Fibroblast of lung (primary cell): ENCODE measurements at regions not wholly inside any gene's neighbourhood (a gene's known extent, or its start where the extent isn't known, plus 50 kb on each side); places are given as distances from the start of the nearest gene placed in this dataset.
A peak's percentile ranks its signal among the peaks of the same experiment; 100 is the strongest.
"Not testable (repeated sequence)": the region's sequence is repeated elsewhere in the genome, so short reads cannot be mapped to it uniquely, and the experiment has no call there.

Experiments used
- DNase-seq, 2 donors: peaks; one replicate each; pipeline versions ENCODE4 v3.0.0 to v3.0.0-alpha.2; 2010; ENCODE audit warnings: low read depth in 2 of 2
- H2AFZ ChIP-seq: 2 replicates; pipeline ENCODE4 v1.5.1; 2012; ENCODE audit warnings: low read length, control low read depth, inconsistent platforms
- H3K27ac ChIP-seq: 2 replicates; pipeline ENCODE4 v1.5.1; 2011; ENCODE audit warnings: low read length, control low read depth; ENCODE audit not compliant: insufficient read depth
- H3K27me3 ChIP-seq: 2 replicates; pipeline ENCODE4 v1.5.1; 2011; ENCODE audit warnings: mild to moderate bottlenecking, low read length; ENCODE audit not compliant: control insufficient read depth, insufficient read depth
- H3K36me3 ChIP-seq: 2 replicates; pipeline ENCODE4 v1.5.1; 2011; ENCODE audit warnings: low read length; ENCODE audit not compliant: control insufficient read depth, insufficient read depth
- H3K4me1 ChIP-seq: 2 replicates; pipeline ENCODE4 v1.5.1; 2011; ENCODE audit warnings: low read length; ENCODE audit not compliant: control insufficient read depth, insufficient read depth; ENCODE audit errors: extremely low read depth
- H3K4me2 ChIP-seq: 2 replicates; pipeline ENCODE4 v1.5.1; 2011; ENCODE audit warnings: low read length, control low read depth; ENCODE audit not compliant: insufficient read depth; ENCODE audit errors: extremely low read depth
- H3K4me3 ChIP-seq, 4 experiments: fragments of 200-600 bp in 1 of 4; sonication (generic) in 1 of 4; replicated peaks in 1 of 4; 2 replicates each; pipeline ENCODE4 v1.5.1; 2011 to 2016; ENCODE audit warnings: low read length in 4 of 4, low read depth in 3 of 4, mild to moderate bottlenecking in 3 of 4, control low read depth in 2 of 4, inconsistent platforms in 1 of 4, mixed read lengths in 1 of 4; ENCODE audit not compliant: insufficient read depth in 1 of 4; ENCODE audit errors: control extremely low read depth in 1 of 4
- H3K79me2 ChIP-seq: 2 replicates; pipeline ENCODE4 v1.5.1; 2012; ENCODE audit warnings: mild to moderate bottlenecking, low read length, inconsistent platforms; ENCODE audit not compliant: control insufficient read depth, insufficient read depth
- H3K9ac ChIP-seq: 2 replicates; pipeline ENCODE4 v1.5.1; 2011; ENCODE audit warnings: mild to moderate bottlenecking, low read length, control low read depth; ENCODE audit not compliant: insufficient read depth
- H3K9me3 ChIP-seq: 2 replicates; pipeline ENCODE4 v1.5.1; 2012; ENCODE audit warnings: low read depth, low read length; ENCODE audit not compliant: control insufficient read depth, insufficient read depth
- H4K20me1 ChIP-seq: 2 replicates; pipeline ENCODE4 v1.5.1; 2011; ENCODE audit warnings: low read length; ENCODE audit not compliant: control insufficient read depth, insufficient read depth; ENCODE audit errors: extremely low read depth
- CTCF ChIP-seq, 2 donors: IDR thresholded peaks in 1 of 2; conservative IDR thresholded peaks in 1 of 2; 1 replicate in 1 of 2; 2 replicates in 1 of 2; pipeline ENCODE4 v1.5.1; 2011 to 2012; ENCODE audit warnings: low read length in 2 of 2, control low read depth in 1 of 2, inconsistent platforms in 1 of 2, low read depth in 1 of 2, mild to moderate bottlenecking in 1 of 2
- EZH2 ChIP-seq: IDR thresholded peaks from 2 replicates; pipeline ENCODE4 v1.5.1; 2012; ENCODE audit warnings: low read length, control low read depth, mild to moderate bottlenecking; ENCODE audit errors: missing control alignments

GRCh38 chr3:110623571-110623970 is 448.0 kb upstream of the NECTIN3 start:
- H3K9me3 ChIP-seq, result no peaks in the 10 kb centered on the region
- no peaks in the 10 kb centered on the region for H4K20me1 ChIP-seq
- H3K4me2 ChIP-seq, result no peak overlapping the region
- H2AFZ ChIP-seq, result no peak overlapping the region
- TF ChIP-seq CTCF (conservative IDR thresholded peaks at IDR 0.05 in 1 of 2, IDR thresholded peaks at IDR 0.05 in 1 of 2; ENCODE audit: low read depth in 1 of 2, low read length in 2 of 2) (no peak), EZH2 (no peak)
- H3K4me3 ChIP-seq, result no peak overlapping the region
- DNase-seq, result peak in 1 of 2 donors; percentile 2
- H3K79me2 ChIP-seq, result no peaks in the 10 kb centered on the region
- H3K9ac ChIP-seq, result no peak overlapping the region
- H3K27me3 ChIP-seq, result no peaks in the 10 kb centered on the region
- H3K36me3 ChIP-seq, result no peaks in the 10 kb centered on the region
- no peak overlapping the region for H3K27ac ChIP-seq
- H3K4me1 ChIP-seq, result no peaks in the 10 kb centered on the region

DNA sequence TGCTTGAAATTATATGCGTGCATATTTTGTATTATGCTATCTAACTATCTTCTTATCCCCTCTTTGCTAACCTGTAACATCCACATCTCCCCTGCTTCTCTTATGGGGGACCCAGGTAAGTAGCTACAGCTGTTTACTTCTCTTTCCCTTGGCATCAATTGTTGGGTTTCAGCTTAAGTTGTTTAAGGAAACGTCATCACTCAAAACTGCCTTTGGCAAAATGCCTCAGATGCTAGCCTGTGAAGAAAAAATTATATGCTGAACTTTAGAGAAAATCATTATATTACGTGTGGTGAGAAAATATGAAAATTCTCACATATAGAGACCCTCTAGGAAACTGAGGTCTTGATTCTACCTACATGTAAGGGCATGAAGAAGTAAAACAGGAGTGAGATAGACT is 447.0 kb upstream of the NECTIN3 start:
- no peak overlapping the region for H3K27ac ChIP-seq
- no peaks in the 10 kb centered on the region for H3K36me3 ChIP-seq
- no peak overlapping the region for H2AFZ ChIP-seq
- no peak overlapping the region for H3K4me2 ChIP-seq
- H4K20me1 ChIP-seq, result no peaks in the 10 kb centered on the region
- no peaks in the 10 kb centered on the region for H3K9me3 ChIP-seq
- peak in 1 of 2 donors; percentile 56 for DNase-seq
- H3K27me3 ChIP-seq, result no peaks in the 10 kb centered on the region
- no peak for TF ChIP-seq CTCF (conservative IDR thresholded peaks at IDR 0.05 in 1 of 2, IDR thresholded peaks at IDR 0.05 in 1 of 2; ENCODE audit: low read depth in 1 of 2, low read length in 2 of 2)
- no peak for TF ChIP-seq EZH2
- H3K79me2 ChIP-seq, result no peaks in the 10 kb centered on the region
- no peaks in the 10 kb centered on the region for H3K4me1 ChIP-seq
- H3K9ac ChIP-seq, result no peak overlapping the region
- no peak overlapping the region for H3K4me3 ChIP-seq

DNA sequence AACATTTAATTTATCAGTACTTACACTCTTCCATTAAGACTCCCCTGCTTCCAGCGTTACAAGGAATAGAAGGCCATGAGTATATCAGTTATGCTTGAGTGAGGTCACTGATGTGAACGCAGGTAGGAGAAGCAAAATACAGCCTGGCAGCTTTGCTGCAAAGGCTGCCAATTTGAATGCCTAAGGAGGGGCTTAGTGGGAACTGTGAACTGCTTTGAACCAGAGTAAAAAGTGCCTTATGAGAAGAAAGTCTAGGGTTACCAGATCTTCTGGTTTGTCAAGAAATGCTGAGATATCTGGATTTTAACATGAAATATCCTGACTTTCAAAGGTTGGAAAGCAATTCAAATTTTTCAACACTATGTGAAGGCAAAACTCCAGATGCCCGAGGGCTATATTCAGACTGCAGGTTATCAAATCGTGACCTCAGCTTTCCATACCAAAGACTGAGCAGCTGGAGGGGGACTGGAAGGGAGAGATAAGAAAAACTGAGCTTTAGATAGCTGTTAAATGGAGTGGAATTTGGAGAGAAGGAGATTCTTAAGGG is 446.3 kb upstream of the NECTIN3 start:
- DNase-seq, result peak in 1 of 2 donors; percentile 1
- H3K27me3 ChIP-seq, result no peaks in the 10 kb centered on the region
- H3K9me3 ChIP-seq, result no peaks in the 10 kb centered on the region
- H3K9ac ChIP-seq, result no peak overlapping the region
- no peaks in the 10 kb centered on the region for H3K4me1 ChIP-seq
- H3K27ac ChIP-seq, result no peak overlapping the region
- no peak overlapping the region for H3K4me2 ChIP-seq
- no peaks in the 10 kb centered on the region for H3K36me3 ChIP-seq
- no peak for TF ChIP-seq CTCF (conservative IDR thresholded peaks at IDR 0.05 in 1 of 2, IDR thresholded peaks at IDR 0.05 in 1 of 2; ENCODE audit: low read depth in 1 of 2, low read length in 2 of 2)
- no peak for TF ChIP-seq EZH2
- H4K20me1 ChIP-seq, result no peaks in the 10 kb centered on the region
- no peak overlapping the region for H3K4me3 ChIP-seq
- no peak overlapping the region for H2AFZ ChIP-seq
- H3K79me2 ChIP-seq, result no peaks in the 10 kb centered on the region

- not testable (repeated sequence) for H2AFZ ChIP-seq
- DNase-seq, result peak in 1 of 2 donors; percentile 5
These were observed 444.9 kb upstream of the NECTIN3 start for GRCh38 chr3:110626652-110627111.

More at GRCh38 chr3:110626652-110627111, 444.9 kb upstream of the NECTIN3 start:
- H3K79me2 ChIP-seq, H4K20me1 ChIP-seq, H3K27me3 ChIP-seq, H3K4me2 ChIP-seq, H3K9me3 ChIP-seq, H3K4me3 ChIP-seq, H3K27ac ChIP-seq, H3K9ac ChIP-seq, H3K36me3 ChIP-seq, H3K4me1 ChIP-seq: not testable (repeated sequence)
